Caco-2 (cell line): ENCODE measurements at regions not wholly inside any gene's neighbourhood (a gene's known extent, or its start where the extent isn't known, plus 50 kb on each side); places are given as distances from the start of the nearest gene placed in this dataset.

Experiments used
- BruUV-seq: library from RNA; stranded (reverse); fragments of 400-500 nt; replicated peaks from 2 replicates; lab custom pipeline; 2021; lab: Mats Ljungman, UMichigan
- CTCF ChIA-PET: fragments of 300-600 bp; sonication (Branson Sonifier 250); formaldehyde crosslinking; loops from one replicate; lab custom pipeline; 2022; ENCODE audit warnings: antibody characterized with exemption; lab: Charles Lee
- POLR2A ChIA-PET: fragments of 300-600 bp; sonication (Branson Sonifier 250); formaldehyde crosslinking; loops from one replicate; lab custom pipeline; 2022; ENCODE audit warnings: antibody characterized with exemption; lab: Charles Lee
- DNase-seq, 2 experiments: peaks; one replicate each; pipeline versions ENCODE4 v3.0.0 to v3.0.0-alpha.2; 2020 to 2022
- H3K27me3 ChIP-seq: replicated peaks from 2 replicates; pipeline ENCODE4 v1.6.0; 2011; ENCODE audit warnings: low read length; ENCODE audit not compliant: control insufficient read depth, insufficient read depth
- H3K36me3 ChIP-seq: 2 replicates; pipeline ENCODE4 v1.5.1; 2011; ENCODE audit warnings: low read length; ENCODE audit not compliant: control insufficient read depth, insufficient read depth
- H3K4me1 ChIP-seq: fragments of 250-450 bp; sonication (Bioruptor Pico); 2 replicates; pipeline ENCODE4 v1.5.1; 2020; ENCODE audit warnings: mild to moderate bottlenecking
- H3K4me3 ChIP-seq: 2 replicates; pipeline ENCODE4 v1.5.1; 2011; ENCODE audit warnings: low read depth, mild to moderate bottlenecking, control low read depth, low read length
- H3K9me3 ChIP-seq: fragments of 250-450 bp; sonication (Bioruptor Pico); 2 replicates; pipeline ENCODE4 v1.5.1; 2020; ENCODE audit warnings: mild to moderate bottlenecking, moderate library complexity
- H3K27ac Mint-ChIP-seq: one replicate; pipeline ENCODE4 v1.8.0; 2022; ENCODE audit warnings: mixed read lengths; ENCODE audit not compliant: unreplicated experiment
- H3K27me3 Mint-ChIP-seq: one replicate; pipeline ENCODE4 v1.8.0; 2022; ENCODE audit warnings: mixed read lengths; ENCODE audit not compliant: insufficient read depth, unreplicated experiment
- H3K36me3 Mint-ChIP-seq: one replicate; pipeline ENCODE4 v1.8.0; 2022; ENCODE audit warnings: mild to moderate bottlenecking, mixed read lengths; ENCODE audit not compliant: insufficient read depth, unreplicated experiment
- H3K4me1 Mint-ChIP-seq: one replicate; pipeline ENCODE4 v1.8.0; 2022; ENCODE audit warnings: low read depth, mixed read lengths; ENCODE audit not compliant: unreplicated experiment
- H3K4me3 Mint-ChIP-seq: one replicate; pipeline ENCODE4 v1.8.0; 2022; ENCODE audit warnings: mild to moderate bottlenecking, moderate library complexity, mixed read lengths; ENCODE audit not compliant: unreplicated experiment
- H3K9me3 Mint-ChIP-seq: one replicate; pipeline ENCODE4 v1.8.0; 2022; ENCODE audit warnings: mixed read lengths; ENCODE audit not compliant: unreplicated experiment
- CTCF ChIP-seq, 2 experiments: fragments of 200-600 bp in 1 of 2; IDR thresholded peaks; 1 replicate in 1 of 2; 2 replicates in 1 of 2; pipeline versions ENCODE4 v1.5.1 to v1.8.0; 2011 to 2022; ENCODE audit warnings: antibody characterized with exemption in 1 of 2, control low read depth in 1 of 2, inconsistent platforms in 1 of 2, low read depth in 1 of 2, low read length in 1 of 2, mild to moderate bottlenecking in 1 of 2, moderate library complexity in 1 of 2; ENCODE audit not compliant: insufficient read depth in 1 of 2, severe bottlenecking in 1 of 2, unreplicated experiment in 1 of 2
- intact Hi-C: fragments of 100-400 bp; cut with micrococcal nuclease; formaldehyde crosslinking; loops from one replicate; pipeline ENCODE4 v1.10.0; 2022; ENCODE audit not compliant: unreplicated experiment

DNA sequence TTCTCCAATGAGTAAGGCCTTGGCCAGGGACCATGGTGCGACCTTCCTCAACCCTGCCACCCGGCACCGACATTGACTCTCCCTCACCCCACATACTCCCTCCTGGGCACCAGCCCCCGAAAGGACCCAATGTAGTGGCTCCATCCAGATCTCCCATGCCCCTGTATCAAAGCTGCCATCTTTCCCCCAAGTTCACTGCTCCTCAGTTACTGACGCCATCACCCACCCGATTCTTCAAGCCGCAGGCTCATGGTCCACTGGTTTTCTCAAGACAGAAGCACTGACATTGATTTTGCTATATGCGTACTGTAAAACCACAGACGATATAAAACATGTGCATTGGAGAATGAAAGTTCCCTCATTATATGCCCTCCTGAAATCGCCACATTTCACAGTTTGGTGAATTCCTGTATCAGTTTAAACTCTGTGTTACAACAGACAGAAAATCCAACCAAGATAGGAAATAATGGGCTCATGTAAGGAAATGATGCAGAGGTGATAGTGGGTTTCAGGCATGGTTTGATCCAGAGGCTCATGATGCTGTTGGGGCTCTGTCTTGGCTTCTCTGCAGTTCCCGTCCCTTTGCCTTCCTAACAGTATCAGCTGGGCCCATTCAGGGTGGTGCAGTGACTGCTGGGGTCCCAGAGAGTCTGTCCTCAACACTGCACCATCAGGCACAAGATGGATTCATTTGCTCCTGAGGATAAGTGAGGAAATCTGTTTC lies 207.3 kb upstream of the IER5L start:
- H3K4me1 Mint-ChIP-seq = peaks cover 13% of the 10 kb centered on the region
- H3K27ac Mint-ChIP-seq = no peak overlapping the region
- POLR2A ChIA-PET = no interaction called here
- CTCF ChIA-PET = no interaction called here
- H3K27me3 Mint-ChIP-seq = no peaks in the 10 kb centered on the region
- no peaks in the 10 kb centered on the region for H3K9me3 Mint-ChIP-seq
- Histone ChIP-seq H3K4me1 (peaks cover 13% of the 10 kb centered on the region), H3K4me3 (no peak overlapping the region), H3K9me3 (no peaks in the 10 kb centered on the region), H3K36me3 (no peaks in the 10 kb centered on the region), H3K27me3 (no peaks in the 10 kb centered on the region)
- no peak for TF ChIP-seq CTCF (IDR thresholded peaks at IDR 0.05; ENCODE audit: insufficient read depth in 1 of 2, low read depth in 1 of 2, low read length in 1 of 2, severe bottlenecking in 1 of 2, unreplicated experiment in 1 of 2)
- BruUV-seq = no TSS peak
- DNase-seq = no peak
- intact Hi-C loops = no loop called here
- no peaks in the 10 kb centered on the region for H3K36me3 Mint-ChIP-seq
- peak overlapping the region; percentile 36 for H3K4me3 Mint-ChIP-seq

GRCh38 chr9:129384491-129385210 lies 206.6 kb upstream of the IER5L start:
- CTCF ChIA-PET = no interaction called here
- no peak for TF ChIP-seq CTCF (IDR thresholded peaks at IDR 0.05; ENCODE audit: insufficient read depth in 1 of 2, low read depth in 1 of 2, low read length in 1 of 2, severe bottlenecking in 1 of 2, unreplicated experiment in 1 of 2)
- no peaks in the 10 kb centered on the region for H3K27me3 Mint-ChIP-seq
- H3K4me3 Mint-ChIP-seq = peak overlapping the region; percentile 68
- H3K27ac Mint-ChIP-seq = peak overlapping the region; percentile 48
- DNase-seq = no peak
- Histone ChIP-seq H3K27me3 (no peaks in the 10 kb centered on the region), H3K36me3 (no peaks in the 10 kb centered on the region), H3K9me3 (no peaks in the 10 kb centered on the region), H3K4me1 (peaks cover 13% of the 10 kb centered on the region), H3K4me3 (no peak overlapping the region)
- POLR2A ChIA-PET = no interaction called here
- H3K36me3 Mint-ChIP-seq = no peaks in the 10 kb centered on the region
- H3K9me3 Mint-ChIP-seq = no peaks in the 10 kb centered on the region
- no TSS peak for BruUV-seq
- intact Hi-C loops = no loop called here
- H3K4me1 Mint-ChIP-seq = peaks cover 13% of the 10 kb centered on the region

DNA sequence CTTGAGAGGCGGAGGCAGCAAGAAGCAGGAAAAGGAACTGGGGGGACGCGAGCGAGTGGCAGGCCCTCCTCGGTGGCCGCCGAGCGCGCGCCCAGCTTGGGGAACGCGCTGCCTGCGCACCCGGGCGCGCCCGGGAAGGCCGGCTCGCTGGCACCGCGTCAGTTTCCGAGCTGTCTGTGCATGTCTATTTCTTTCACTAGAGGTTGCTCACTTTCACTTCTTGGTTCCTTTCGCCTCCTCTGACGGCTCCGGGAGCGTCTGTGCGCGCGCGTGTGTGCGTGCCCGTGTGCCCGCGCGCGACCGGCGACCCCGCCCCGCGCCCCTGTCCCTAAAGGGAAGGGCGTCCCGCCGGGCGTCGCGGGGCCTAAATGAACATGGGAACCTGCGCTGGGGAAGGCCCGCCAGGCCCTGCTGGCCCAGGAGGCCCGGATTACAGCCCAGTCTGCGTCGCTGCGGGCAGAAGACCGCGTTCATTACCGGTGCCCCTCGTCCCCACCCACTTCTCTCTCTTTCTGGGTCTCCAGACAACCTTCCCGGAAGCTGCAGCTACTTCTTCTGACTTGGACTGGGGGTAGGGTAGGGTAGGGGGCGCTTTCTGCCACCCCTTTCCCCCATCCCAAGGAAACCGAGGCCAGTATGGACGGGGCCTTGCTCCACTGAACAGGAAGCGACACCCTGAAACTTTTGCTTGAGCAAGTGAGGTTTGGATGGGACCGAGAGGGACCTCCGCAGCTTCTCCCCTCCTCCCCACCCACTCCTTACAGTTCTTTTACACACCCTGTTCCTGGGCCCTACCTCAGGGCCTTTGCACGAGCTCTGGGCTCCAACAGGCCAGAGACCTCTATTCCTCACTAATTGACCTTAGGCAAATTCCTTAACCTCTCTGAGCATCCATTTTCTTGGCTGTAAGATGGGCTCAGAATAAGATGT lies 205.8 kb upstream of the IER5L start:
- intact Hi-C loops = no loop called here
- DNase-seq = peak; percentile 70 to 72
- Mint-ChIP-seq H3K27me3 (no peaks in the 10 kb centered on the region), H3K4me3 (peak overlapping the region; percentile 68), H3K36me3 (no peaks in the 10 kb centered on the region), H3K9me3 (no peaks in the 10 kb centered on the region), H3K27ac (peak overlapping the region; percentile 82), H3K4me1 (peaks cover 13% of the 10 kb centered on the region)
- peak overlapping the region; percentile 60 for H3K4me3 ChIP-seq
- no peaks in the 10 kb centered on the region for H3K27me3 ChIP-seq
- no peaks in the 10 kb centered on the region for H3K36me3 ChIP-seq
- ChIA-PET POLR2A (interaction anchor here (1.3 kb wide), 1 partner anchor 76 kb away, joined by 4 read pairs; no protein-coding TSS in a partner anchor), CTCF (interaction anchor here (0.5 to 1.0 kb wide), 5 partner anchors 21 to 217 kb away, joined by 3 to 4 read pairs (median 3); no protein-coding TSS in a partner anchor)
- H3K4me1 ChIP-seq = peaks cover 13% of the 10 kb centered on the region
- no peaks in the 10 kb centered on the region for H3K9me3 ChIP-seq
- no TSS peak for BruUV-seq
- TF ChIP-seq CTCF (IDR thresholded peaks at IDR 0.05; ENCODE audit: insufficient read depth in 1 of 2, low read depth in 1 of 2, low read length in 1 of 2, severe bottlenecking in 1 of 2, unreplicated experiment in 1 of 2) = no peak
